Hepatocyte (in vitro differentiated cells): ENCODE measurements at regions not wholly inside any gene's neighbourhood (a gene's known extent, or its start where the extent isn't known, plus 50 kb on each side); places are given as distances from the start of the nearest gene placed in this dataset.

ENCODE experiments used
- EZH2 ChIP-seq: fragments of 200-600 bp; sonication (generic); IDR thresholded peaks from 2 replicates; pipeline ENCODE4 v1.6.1; 2016; ENCODE audit warnings: antibody characterized with exemption, mild to moderate bottlenecking, borderline replicate concordance
- EZH2phosphoT487 ChIP-seq: fragments of 200-600 bp; sonication (generic); IDR thresholded peaks from one replicate; pipeline ENCODE4 v1.6.1; 2018; ENCODE audit warnings: antibody characterized with exemption, mild to moderate bottlenecking, low read depth, moderate library complexity; ENCODE audit not compliant: unreplicated experiment, severe bottlenecking
- TF ChIP-seq, protein P1 (sequence below): fragments of 200-600 bp; sonication (generic); IDR thresholded peaks from 2 replicates; pipeline ENCODE4 v1.5.1; 2016; ENCODE audit warnings: antibody characterized with exemption, mild to moderate bottlenecking; ENCODE audit not compliant: poor library complexity

DNA sequence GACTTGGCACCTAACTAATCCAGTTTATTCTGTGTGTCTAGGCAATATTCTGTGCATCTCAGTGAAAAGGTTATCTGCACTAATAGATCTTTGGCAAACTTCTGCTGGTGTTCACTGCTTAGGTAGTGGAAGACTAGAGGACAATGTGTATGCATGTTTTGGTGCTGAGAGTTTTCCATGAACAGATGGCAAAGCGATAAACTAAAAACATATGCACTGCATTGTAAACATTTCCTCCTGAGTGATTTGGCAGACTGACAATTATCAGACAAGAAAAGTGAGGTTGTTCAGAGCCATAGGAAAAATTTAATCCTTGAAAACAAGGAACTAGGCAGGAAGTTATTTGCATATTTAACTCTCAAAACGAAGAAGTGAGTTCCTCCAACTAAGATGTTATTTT, 400.4 kb downstream of the ATP23 start:
- TF ChIP-seq, protein P1, sequence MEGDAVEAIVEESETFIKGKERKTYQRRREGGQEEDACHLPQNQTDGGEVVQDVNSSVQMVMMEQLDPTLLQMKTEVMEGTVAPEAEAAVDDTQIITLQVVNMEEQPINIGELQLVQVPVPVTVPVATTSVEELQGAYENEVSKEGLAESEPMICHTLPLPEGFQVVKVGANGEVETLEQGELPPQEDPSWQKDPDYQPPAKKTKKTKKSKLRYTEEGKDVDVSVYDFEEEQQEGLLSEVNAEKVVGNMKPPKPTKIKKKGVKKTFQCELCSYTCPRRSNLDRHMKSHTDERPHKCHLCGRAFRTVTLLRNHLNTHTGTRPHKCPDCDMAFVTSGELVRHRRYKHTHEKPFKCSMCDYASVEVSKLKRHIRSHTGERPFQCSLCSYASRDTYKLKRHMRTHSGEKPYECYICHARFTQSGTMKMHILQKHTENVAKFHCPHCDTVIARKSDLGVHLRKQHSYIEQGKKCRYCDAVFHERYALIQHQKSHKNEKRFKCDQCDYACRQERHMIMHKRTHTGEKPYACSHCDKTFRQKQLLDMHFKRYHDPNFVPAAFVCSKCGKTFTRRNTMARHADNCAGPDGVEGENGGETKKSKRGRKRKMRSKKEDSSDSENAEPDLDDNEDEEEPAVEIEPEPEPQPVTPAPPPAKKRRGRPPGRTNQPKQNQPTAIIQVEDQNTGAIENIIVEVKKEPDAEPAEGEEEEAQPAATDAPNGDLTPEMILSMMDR: no peak
- TF ChIP-seq EZH2 (no peak), EZH2phosphoT487 (no peak)
